ENCODE measurements at regions not wholly inside any gene's neighbourhood (a gene's known extent, or its start where the extent isn't known, plus 50 kb on each side); places are given as distances from the start of the nearest gene placed in this dataset.
"Not testable (repeated sequence)": the region's sequence is repeated elsewhere in the genome, so short reads cannot be mapped to it uniquely, and the experiment has no call there.

- not testable (repeated sequence) for H3K36me3 ChIP-seq, DNase-seq, H3K27me3 ChIP-seq, H3K9me3 ChIP-seq, H3K4me3 ChIP-seq
Observed at GRCh38 chr11:15365286-15365685, 250.6 kb downstream of the INSC start.

DNA sequence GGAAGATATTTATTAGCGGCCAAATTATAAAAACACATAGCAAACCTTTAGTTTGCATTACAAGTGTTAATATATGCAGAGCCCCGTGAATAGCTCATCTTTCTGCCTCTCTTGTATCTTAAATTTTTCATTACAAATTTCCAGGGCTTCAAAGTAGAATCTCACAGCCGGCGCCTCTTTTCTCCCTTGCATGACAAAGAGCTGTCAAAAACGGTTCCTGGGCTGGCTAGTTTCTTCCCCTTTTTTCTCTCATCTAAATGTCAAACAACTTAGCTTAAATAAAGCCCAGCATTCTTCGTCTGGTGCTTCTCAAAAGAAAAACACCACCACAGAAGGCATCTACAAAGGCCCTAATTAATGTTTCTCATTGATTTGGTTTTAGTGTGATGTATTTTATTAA is 253.0 kb downstream of the INSC start:
- Histone ChIP-seq H3K4me3 (no peak overlapping the region), H3K9me3 (no peaks in the 10 kb centered on the region), H3K36me3 (no peaks in the 10 kb centered on the region), H3K27me3 (no peaks in the 10 kb centered on the region)
- DNase-seq, result no peak

- H3K27me3 ChIP-seq, result no peaks in the 10 kb centered on the region
- no peak overlapping the region for H3K4me3 ChIP-seq
- H3K36me3 ChIP-seq, result no peaks in the 10 kb centered on the region
- H3K9me3 ChIP-seq, result no peaks in the 10 kb centered on the region
- DNase-seq, result no peak
Observed at GRCh38 chr11:15370495-15371147, 255.9 kb downstream of the INSC start.

DNA sequence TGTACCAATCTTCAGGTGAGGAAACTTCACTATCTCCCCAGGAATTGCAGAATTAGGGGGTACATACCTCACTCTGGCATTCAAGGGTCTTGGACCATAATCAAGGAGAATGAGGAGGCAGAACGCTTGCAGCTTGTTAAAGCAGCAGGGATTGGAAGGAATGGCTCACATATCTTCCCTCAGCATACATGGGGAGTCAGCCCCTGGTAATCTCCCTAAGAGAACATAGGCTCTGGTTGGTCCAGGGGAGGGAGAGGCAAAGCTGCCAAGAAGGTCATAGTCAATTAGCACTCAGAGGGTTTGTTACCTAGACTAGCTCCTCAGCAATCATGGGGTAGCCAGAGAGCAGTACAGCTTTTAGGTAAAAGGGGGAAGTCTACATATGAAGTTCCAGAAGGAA is 256.8 kb downstream of the INSC start:
- Histone ChIP-seq H3K27me3 (no peaks in the 10 kb centered on the region), H3K9me3 (no peaks in the 10 kb centered on the region), H3K36me3 (no peaks in the 10 kb centered on the region), H3K4me3 (no peak overlapping the region)
- DNase-seq, result no peak

DNA sequence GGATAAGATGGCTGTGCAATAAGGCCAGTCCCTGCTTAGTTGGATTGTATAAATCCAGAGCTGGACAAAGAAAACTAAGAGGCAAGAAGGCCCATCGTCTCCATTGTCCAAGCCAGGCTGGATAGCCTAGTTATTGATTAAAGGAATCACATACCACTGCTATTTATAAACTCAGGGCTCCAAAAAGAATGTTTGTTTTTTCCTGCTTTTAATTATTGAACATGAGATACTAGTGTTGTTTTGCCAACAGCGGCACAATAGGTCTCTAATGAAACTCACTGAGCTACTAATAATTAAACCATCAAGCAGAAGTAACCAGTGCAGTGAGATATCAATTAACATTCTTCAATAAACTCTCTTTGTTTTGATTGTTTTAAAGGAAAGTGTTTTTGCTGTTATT is 259.7 kb downstream of the INSC start:
- Histone ChIP-seq H3K9me3 (no peaks in the 10 kb centered on the region), H3K27me3 (no peaks in the 10 kb centered on the region), H3K36me3 (no peaks in the 10 kb centered on the region), H3K4me3 (no peak overlapping the region)
- no peak for DNase-seq

GRCh38 chr11:15378941-15379340 is 264.2 kb downstream of the INSC start:
- DNase-seq, result no peak
- no peaks in the 10 kb centered on the region for H3K36me3 ChIP-seq
- no peaks in the 10 kb centered on the region for H3K9me3 ChIP-seq
- no peak overlapping the region for H3K4me3 ChIP-seq
- H3K27me3 ChIP-seq, result no peaks in the 10 kb centered on the region

DNA sequence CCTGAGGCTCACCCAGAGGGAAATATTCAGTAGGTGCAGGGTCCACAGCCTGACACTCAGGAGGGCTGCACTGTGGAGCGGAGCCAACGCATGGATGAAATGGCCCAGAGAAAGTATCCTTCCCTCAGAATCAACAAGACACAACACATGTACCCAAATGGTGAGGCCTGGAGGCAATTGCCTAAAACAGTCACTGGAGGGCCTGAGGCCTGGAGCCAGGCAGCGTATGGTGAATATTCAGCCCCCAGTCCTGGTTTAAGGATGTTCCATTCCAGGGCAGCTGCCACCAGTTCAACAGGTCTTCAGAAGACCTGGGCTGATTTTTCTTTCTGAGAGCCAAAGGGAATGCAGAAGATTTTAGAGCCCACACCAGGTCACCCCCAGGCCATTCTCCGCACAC is 264.8 kb downstream of the INSC start:
- Histone ChIP-seq H3K27me3 (no peaks in the 10 kb centered on the region), H3K4me3 (no peak overlapping the region), H3K36me3 (no peaks in the 10 kb centered on the region), H3K9me3 (no peaks in the 10 kb centered on the region)
- DNase-seq, result no peak

GRCh38 chr11:15390857-15391256 is 276.1 kb downstream of the INSC start:
- no peaks in the 10 kb centered on the region for H3K27me3 ChIP-seq
- H3K9me3 ChIP-seq, result no peaks in the 10 kb centered on the region
- no peaks in the 10 kb centered on the region for H3K36me3 ChIP-seq
- no peak for DNase-seq
- no peak overlapping the region for H3K4me3 ChIP-seq

GRCh38 chr11:15396778-15397177 is 282.1 kb downstream of the INSC start:
- no peaks in the 10 kb centered on the region for H3K27me3 ChIP-seq
- H3K4me3 ChIP-seq, result no peak overlapping the region
- H3K9me3 ChIP-seq, result no peaks in the 10 kb centered on the region
- DNase-seq, result no peak
- H3K36me3 ChIP-seq, result no peaks in the 10 kb centered on the region

- no peak overlapping the region for H3K4me3 ChIP-seq
Observed at GRCh38 chr11:15406851-15407351, 292.2 kb downstream of the INSC start.

GRCh38 chr11:15412054-15412453 is 297.3 kb downstream of the INSC start:
- Histone ChIP-seq H3K36me3 (no peaks in the 10 kb centered on the region), H3K9me3 (no peaks in the 10 kb centered on the region), H3K4me3 (no peak overlapping the region), H3K27me3 (no peaks in the 10 kb centered on the region)
- DNase-seq, result no peak

More at GRCh38 chr11:15406851-15407351, 292.2 kb downstream of the INSC start:
- H3K9me3 ChIP-seq, result no peaks in the 10 kb centered on the region
- H3K36me3 ChIP-seq, result no peaks in the 10 kb centered on the region
- no peaks in the 10 kb centered on the region for H3K27me3 ChIP-seq
- no peak for DNase-seq

DNA sequence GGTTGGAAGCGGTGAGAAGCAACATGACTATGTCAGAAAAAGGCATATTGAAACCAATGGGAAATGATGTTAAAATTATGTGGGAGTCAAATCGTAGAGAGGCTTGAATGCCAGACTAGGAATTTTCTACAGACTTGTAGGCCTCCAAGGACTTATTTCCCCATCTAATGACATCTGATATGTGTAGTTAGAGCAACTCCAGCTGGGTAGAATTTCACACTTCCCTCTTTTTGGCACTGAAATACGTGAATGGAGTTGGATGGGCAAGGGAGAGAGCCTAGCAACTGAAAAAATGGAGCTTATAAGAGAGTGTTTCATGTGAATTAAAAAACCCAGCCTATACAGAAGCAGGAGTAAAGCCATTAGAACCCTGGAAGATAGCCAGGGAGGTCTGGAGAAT is 304.2 kb downstream of the INSC start:
- DNase-seq, result no peak
- H3K9me3 ChIP-seq, result no peaks in the 10 kb centered on the region
- no peaks in the 10 kb centered on the region for H3K27me3 ChIP-seq
- no peak overlapping the region for H3K4me3 ChIP-seq
- H3K36me3 ChIP-seq, result no peaks in the 10 kb centered on the region

GRCh38 chr11:15419696-15420095 is 305.0 kb downstream of the INSC start:
- Histone ChIP-seq H3K36me3 (no peaks in the 10 kb centered on the region), H3K27me3 (no peaks in the 10 kb centered on the region), H3K9me3 (no peaks in the 10 kb centered on the region), H3K4me3 (no peak overlapping the region)
- DNase-seq, result no peak

DNA sequence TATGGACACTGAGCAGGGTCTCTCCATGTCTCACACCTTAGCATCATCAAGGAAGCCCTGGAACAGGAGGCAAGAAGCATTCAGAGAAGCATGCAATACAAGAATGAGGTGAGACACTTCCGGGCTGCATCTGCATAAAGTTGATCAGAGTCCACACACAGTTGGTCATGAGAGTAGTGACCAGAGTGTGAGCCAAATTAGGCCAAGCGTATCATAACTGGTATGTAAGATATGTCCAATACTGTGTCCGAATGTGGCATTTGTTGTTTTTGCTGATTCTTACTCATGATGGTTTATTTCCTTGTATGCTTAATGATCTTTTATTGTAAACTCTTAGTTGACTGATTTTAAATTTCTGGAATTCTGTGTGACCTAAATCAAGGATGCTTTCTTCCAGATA is 315.7 kb downstream of the INSC start:
- no peaks in the 10 kb centered on the region for H3K9me3 ChIP-seq
- DNase-seq, result no peak

DNA sequence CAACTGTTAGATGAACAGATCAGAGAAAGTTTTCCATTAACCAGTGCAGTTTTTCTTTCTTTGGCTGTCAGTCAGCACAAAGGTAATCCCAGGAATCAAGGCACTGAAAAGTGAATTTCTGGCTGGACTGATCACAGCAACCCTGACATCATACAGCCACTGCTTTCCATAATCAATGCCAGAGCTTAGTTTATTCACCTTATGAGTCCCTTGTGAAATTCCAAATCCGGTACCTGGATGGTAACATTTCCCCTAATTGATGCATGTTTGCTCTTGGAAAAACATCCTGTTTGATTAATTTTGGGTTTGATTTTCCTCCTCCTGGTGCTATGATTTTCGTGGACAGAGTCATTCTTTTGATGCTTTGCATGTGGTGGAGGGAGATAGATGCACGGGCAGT is 319.8 kb downstream of the INSC start:
- Histone ChIP-seq H3K4me3 (no peak overlapping the region), H3K36me3 (no peaks in the 10 kb centered on the region), H3K9me3 (no peaks in the 10 kb centered on the region), H3K27me3 (no peaks in the 10 kb centered on the region)
- DNase-seq, result no peak

More for the DNA sequence above, 315.7 kb downstream of the INSC start:
- Histone ChIP-seq H3K4me3 (no peak overlapping the region), H3K36me3 (no peaks in the 10 kb centered on the region), H3K27me3 (no peaks in the 10 kb centered on the region)

GRCh38 chr11:15446315-15446714 is 331.6 kb downstream of the INSC start:
- no peaks in the 10 kb centered on the region for H3K27me3 ChIP-seq
- no peak overlapping the region for H3K4me3 ChIP-seq
- H3K9me3 ChIP-seq, result no peaks in the 10 kb centered on the region
- H3K36me3 ChIP-seq, result no peaks in the 10 kb centered on the region
- DNase-seq, result no peak

GRCh38 chr11:15446929-15447328 is 332.2 kb downstream of the INSC start:
- H3K36me3 ChIP-seq, result no peaks in the 10 kb centered on the region
- DNase-seq, result no peak
- no peaks in the 10 kb centered on the region for H3K9me3 ChIP-seq
- H3K27me3 ChIP-seq, result no peaks in the 10 kb centered on the region
- H3K4me3 ChIP-seq, result no peak overlapping the region

- Histone ChIP-seq H3K27me3 (no peaks in the 10 kb centered on the region), H3K9me3 (no peaks in the 10 kb centered on the region), H3K4me3 (no peak overlapping the region), H3K36me3 (no peaks in the 10 kb centered on the region)
- DNase-seq, result no peak
Observed at GRCh38 chr11:15451713-15452112, 337.0 kb downstream of the INSC start.

All from MG63 (cell line).